ENCODE measurements at regions not wholly inside any gene's neighbourhood (a gene's known extent, or its start where the extent isn't known, plus 50 kb on each side); places are given as distances from the start of the nearest gene placed in this dataset.

- no peak for DNase-seq (ENCODE audit: low read depth)
Observed at GRCh38 chr20:40589581-40589980, 99.5 kb downstream of the MAFB start.

GRCh38 chr20:40588891-40589290 lies 100.1 kb downstream of the MAFB start:
- no peak for DNase-seq (ENCODE audit: low read depth)

- no peak for DNase-seq (ENCODE audit: low read depth)
Observed at GRCh38 chr20:40587038-40587437, 102.0 kb downstream of the MAFB start.

GRCh38 chr20:40584130-40584809 lies 104.8 kb downstream of the MAFB start:
- DNase-seq (ENCODE audit: low read depth) = no peak

GRCh38 chr20:40583636-40584035 lies 105.4 kb downstream of the MAFB start:
- DNase-seq (ENCODE audit: low read depth) = no peak

GRCh38 chr20:40583205-40583604 lies 105.8 kb downstream of the MAFB start:
- DNase-seq (ENCODE audit: low read depth) = no peak

- DNase-seq (ENCODE audit: low read depth) = no peak
Observed at GRCh38 chr20:40582531-40582930, 106.5 kb downstream of the MAFB start.

GRCh38 chr20:40579701-40580100 lies 109.3 kb downstream of the MAFB start:
- DNase-seq (ENCODE audit: low read depth) = no peak

GRCh38 chr20:40578961-40579360 lies 110.1 kb downstream of the MAFB start:
- no peak for DNase-seq (ENCODE audit: low read depth)

GRCh38 chr20:40575851-40576250 lies 113.2 kb downstream of the MAFB start:
- no peak for DNase-seq (ENCODE audit: low read depth)

- DNase-seq (ENCODE audit: low read depth) = no peak
Observed at GRCh38 chr20:40572251-40572650, 116.8 kb downstream of the MAFB start.

- DNase-seq (ENCODE audit: low read depth) = no peak
Observed at GRCh38 chr20:40571639-40572038, 117.4 kb downstream of the MAFB start.

GRCh38 chr20:40568200-40568599 lies 120.8 kb downstream of the MAFB start:
- no peak for DNase-seq (ENCODE audit: low read depth)

- no peak for DNase-seq (ENCODE audit: low read depth)
Observed at GRCh38 chr20:40565682-40566040, 123.4 kb downstream of the MAFB start.

GRCh38 chr20:40565001-40565681 lies 123.9 kb downstream of the MAFB start:
- DNase-seq (ENCODE audit: low read depth) = no peak

GRCh38 chr20:40563296-40563950 lies 125.6 kb downstream of the MAFB start:
- DNase-seq (ENCODE audit: low read depth) = no peak

- no peak for DNase-seq (ENCODE audit: low read depth)
Observed at GRCh38 chr20:40562031-40562430, 127.0 kb downstream of the MAFB start.

GRCh38 chr20:40561187-40561586 lies 127.8 kb downstream of the MAFB start:
- DNase-seq (ENCODE audit: low read depth) = no peak

GRCh38 chr20:40558212-40558611 lies 130.8 kb downstream of the MAFB start:
- no peak for DNase-seq (ENCODE audit: low read depth)

GRCh38 chr20:40551125-40551530 lies 137.9 kb downstream of the MAFB start:
- DNase-seq (ENCODE audit: low read depth) = no peak

GRCh38 chr20:40547483-40548091 lies 141.4 kb downstream of the MAFB start:
- DNase-seq (ENCODE audit: low read depth) = no peak

- no peak for DNase-seq (ENCODE audit: low read depth)
Observed at GRCh38 chr20:40545478-40545877, 143.6 kb downstream of the MAFB start.

- no peak for DNase-seq (ENCODE audit: low read depth)
Observed at GRCh38 chr20:40542065-40542464, 147.0 kb downstream of the MAFB start.

Measured in activated T-helper 1 cell treated with Interleukin-2 at 50 U/mL for 16 hours (primary cell).